ENCODE measurements at regions not wholly inside any gene's neighbourhood (a gene's known extent, or its start where the extent isn't known, plus 50 kb on each side); places are given as distances from the start of the nearest gene placed in this dataset.

DNA sequence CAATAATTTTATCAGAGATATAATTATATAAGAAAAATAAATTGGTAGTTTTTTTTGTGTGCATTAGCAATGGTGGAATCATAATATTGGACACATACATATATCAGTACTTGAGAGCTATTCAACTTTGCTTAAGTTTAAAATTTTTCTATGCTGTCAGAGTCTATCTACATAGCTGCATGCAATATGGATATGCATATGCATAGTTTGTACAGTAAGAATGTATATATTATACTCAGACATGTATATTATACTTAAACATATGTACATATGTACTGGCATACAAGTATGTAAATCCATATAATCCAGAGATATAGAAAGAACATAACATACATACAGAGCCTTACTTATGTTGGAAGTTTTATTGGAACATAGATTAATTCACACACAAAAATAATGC is 1043.2 kb downstream of the EFNB2 start:
- Histone ChIP-seq H3K4me1 (ENCODE audit: insufficient read depth, low read length, poor library complexity, severe bottlenecking) (no peaks in the 10 kb centered on the region), H3K79me2 (ENCODE audit: insufficient read depth, low read depth, low read length) (no peaks in the 10 kb centered on the region), H3K36me3 (ENCODE audit: insufficient read depth, low read length) (no peaks in the 10 kb centered on the region), H3K9me3 (ENCODE audit: low read length) (no peaks in the 10 kb centered on the region), H3K9me2 (ENCODE audit: insufficient read depth, low read length) (no peaks in the 10 kb centered on the region), H2AFZ (ENCODE audit: low read length) (no peak overlapping the region), H3K4me2 (ENCODE audit: low read length) (no peak overlapping the region), H3K4me3 (ENCODE audit: low read depth, low read length, poor library complexity, severe bottlenecking) (no peak overlapping the region), H3K27ac (ENCODE audit: low read depth, low read length, poor library complexity, severe bottlenecking) (no peak overlapping the region), H4K20me1 (ENCODE audit: insufficient read depth, low read length) (no peaks in the 10 kb centered on the region)
- TF ChIP-seq EZH2phosphoT487 (IDR thresholded peaks at IDR 0.05; ENCODE audit: borderline replicate concordance, low read depth, low read length): no peak
- TF ChIP-seq, protein P1, sequence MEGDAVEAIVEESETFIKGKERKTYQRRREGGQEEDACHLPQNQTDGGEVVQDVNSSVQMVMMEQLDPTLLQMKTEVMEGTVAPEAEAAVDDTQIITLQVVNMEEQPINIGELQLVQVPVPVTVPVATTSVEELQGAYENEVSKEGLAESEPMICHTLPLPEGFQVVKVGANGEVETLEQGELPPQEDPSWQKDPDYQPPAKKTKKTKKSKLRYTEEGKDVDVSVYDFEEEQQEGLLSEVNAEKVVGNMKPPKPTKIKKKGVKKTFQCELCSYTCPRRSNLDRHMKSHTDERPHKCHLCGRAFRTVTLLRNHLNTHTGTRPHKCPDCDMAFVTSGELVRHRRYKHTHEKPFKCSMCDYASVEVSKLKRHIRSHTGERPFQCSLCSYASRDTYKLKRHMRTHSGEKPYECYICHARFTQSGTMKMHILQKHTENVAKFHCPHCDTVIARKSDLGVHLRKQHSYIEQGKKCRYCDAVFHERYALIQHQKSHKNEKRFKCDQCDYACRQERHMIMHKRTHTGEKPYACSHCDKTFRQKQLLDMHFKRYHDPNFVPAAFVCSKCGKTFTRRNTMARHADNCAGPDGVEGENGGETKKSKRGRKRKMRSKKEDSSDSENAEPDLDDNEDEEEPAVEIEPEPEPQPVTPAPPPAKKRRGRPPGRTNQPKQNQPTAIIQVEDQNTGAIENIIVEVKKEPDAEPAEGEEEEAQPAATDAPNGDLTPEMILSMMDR (conservative IDR thresholded peaks at IDR 0.05; ENCODE audit: low read length): no peak
- no TSS peak for BruUV-seq (replicated peaks)
- ChIA-PET POLR2A (interaction anchor here (0.7 kb wide), 1 partner anchor 24 kb away, joined by 5 read pairs; no protein-coding TSS in a partner anchor), CTCF (ENCODE audit: unreplicated experiment) (no interaction called here)
- DNase-seq (ENCODE audit: low spot score): no peak
- intact Hi-C loops (cut with micrococcal nuclease; ENCODE audit: unreplicated experiment): no loop called here

GRCh38 chr13:105491345-105491744 is 1044.1 kb downstream of the EFNB2 start:
- intact Hi-C loops (cut with micrococcal nuclease; ENCODE audit: unreplicated experiment): no loop called here
- H3K36me3 ChIP-seq (ENCODE audit: insufficient read depth, low read length): no peaks in the 10 kb centered on the region
- H3K9me3 ChIP-seq (ENCODE audit: low read length): no peaks in the 10 kb centered on the region
- H4K20me1 ChIP-seq (ENCODE audit: insufficient read depth, low read length): no peaks in the 10 kb centered on the region
- H3K4me1 ChIP-seq (ENCODE audit: insufficient read depth, low read length, poor library complexity, severe bottlenecking): no peaks in the 10 kb centered on the region
- no peak overlapping the region for H3K4me2 ChIP-seq (ENCODE audit: low read length)
- DNase-seq (ENCODE audit: low spot score): no peak
- no peaks in the 10 kb centered on the region for H3K9me2 ChIP-seq (ENCODE audit: insufficient read depth, low read length)
- POLR2A ChIA-PET: no interaction called here
- no peak overlapping the region for H2AFZ ChIP-seq (ENCODE audit: low read length)
- CTCF ChIA-PET (ENCODE audit: unreplicated experiment): no interaction called here
- no peak overlapping the region for H3K27ac ChIP-seq (ENCODE audit: low read depth, low read length, poor library complexity, severe bottlenecking)
- H3K4me3 ChIP-seq (ENCODE audit: low read depth, low read length, poor library complexity, severe bottlenecking): no peak overlapping the region
- no peaks in the 10 kb centered on the region for H3K79me2 ChIP-seq (ENCODE audit: insufficient read depth, low read depth, low read length)
- TF ChIP-seq EZH2phosphoT487 (IDR thresholded peaks at IDR 0.05; ENCODE audit: borderline replicate concordance, low read depth, low read length): no peak
- TF ChIP-seq, protein P1 (conservative IDR thresholded peaks at IDR 0.05; ENCODE audit: low read length): no peak
- BruUV-seq (replicated peaks): no TSS peak

DNA sequence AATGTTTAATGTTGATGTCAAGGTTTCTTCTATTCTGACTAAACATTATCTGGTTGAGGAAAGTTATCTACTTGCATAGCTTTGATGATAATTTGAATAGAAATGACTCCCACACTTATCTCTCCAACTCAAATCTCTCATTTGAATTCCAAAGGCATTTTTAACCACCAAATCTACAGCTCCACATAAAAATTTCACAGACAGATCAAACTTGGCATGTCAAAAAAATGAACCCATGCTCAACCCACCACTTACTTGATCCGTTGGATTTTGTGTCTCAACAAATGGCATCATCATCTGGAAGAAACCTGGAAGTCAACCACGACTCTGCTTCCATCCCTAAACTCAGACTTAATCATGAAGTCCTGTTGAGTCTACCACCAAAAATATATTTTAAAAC is 1050.4 kb downstream of the EFNB2 start:
- POLR2A ChIA-PET: no interaction called here

More for the DNA sequence above, 1050.4 kb downstream of the EFNB2 start:
- no TSS peak for BruUV-seq (replicated peaks)
- intact Hi-C loops (cut with micrococcal nuclease; ENCODE audit: unreplicated experiment): no loop called here
- no peak overlapping the region for H3K4me2 ChIP-seq (ENCODE audit: low read length)
- H3K4me1 ChIP-seq (ENCODE audit: insufficient read depth, low read length, poor library complexity, severe bottlenecking): no peaks in the 10 kb centered on the region
- H3K79me2 ChIP-seq (ENCODE audit: insufficient read depth, low read depth, low read length): no peaks in the 10 kb centered on the region
- H3K27ac ChIP-seq (ENCODE audit: low read depth, low read length, poor library complexity, severe bottlenecking): no peak overlapping the region
- CTCF ChIA-PET (ENCODE audit: unreplicated experiment): no interaction called here
- no peak overlapping the region for H3K4me3 ChIP-seq (ENCODE audit: low read depth, low read length, poor library complexity, severe bottlenecking)
- H4K20me1 ChIP-seq (ENCODE audit: insufficient read depth, low read length): no peaks in the 10 kb centered on the region
- no peak for DNase-seq (ENCODE audit: low spot score)
- H2AFZ ChIP-seq (ENCODE audit: low read length): no peak overlapping the region
- H3K9me3 ChIP-seq (ENCODE audit: low read length): no peaks in the 10 kb centered on the region
- no peaks in the 10 kb centered on the region for H3K36me3 ChIP-seq (ENCODE audit: insufficient read depth, low read length)
- TF ChIP-seq, protein P1 (conservative IDR thresholded peaks at IDR 0.05; ENCODE audit: low read length): no peak
- TF ChIP-seq EZH2phosphoT487 (IDR thresholded peaks at IDR 0.05; ENCODE audit: borderline replicate concordance, low read depth, low read length): no peak
- H3K9me2 ChIP-seq (ENCODE audit: insufficient read depth, low read length): no peaks in the 10 kb centered on the region

All from OCI-LY7 (cell line).